ENCODE measurements at regions not wholly inside any gene's neighbourhood (a gene's known extent, or its start where the extent isn't known, plus 50 kb on each side); places are given as distances from the start of the nearest gene placed in this dataset.

GRCh38 chr5:91978221-91978882, 595.2 kb upstream of the ARRDC3 start:
- Histone ChIP-seq H3K27ac (no peak overlapping the region), H3K4me3 (no peak overlapping the region)
- TF ChIP-seq CTCF (IDR thresholded peaks at IDR 0.05): no peak
- no peak for DNase-seq (ENCODE audit: low spot score)

GRCh38 chr5:91977579-91977978, 594.5 kb upstream of the ARRDC3 start:
- Histone ChIP-seq H3K27ac (no peak overlapping the region), H3K4me3 (no peak overlapping the region)
- no peak for TF ChIP-seq CTCF (IDR thresholded peaks at IDR 0.05)
- DNase-seq (ENCODE audit: low spot score): no peak

GRCh38 chr5:91976451-91976850, 593.3 kb upstream of the ARRDC3 start:
- DNase-seq (ENCODE audit: low spot score): no peak
- Histone ChIP-seq H3K27ac (no peak overlapping the region), H3K4me3 (no peak overlapping the region)
- TF ChIP-seq CTCF (IDR thresholded peaks at IDR 0.05): no peak

GRCh38 chr5:91963166-91963565, 580.0 kb upstream of the ARRDC3 start:
- no peak overlapping the region for H3K4me3 ChIP-seq
- TF ChIP-seq CTCF (IDR thresholded peaks at IDR 0.05): no peak
- H3K27ac ChIP-seq: no peak overlapping the region
- no peak for DNase-seq (ENCODE audit: low spot score)

GRCh38 chr5:91957666-91958065, 574.5 kb upstream of the ARRDC3 start:
- no peak for DNase-seq (ENCODE audit: low spot score)
- no peak overlapping the region for H3K27ac ChIP-seq
- no peak for TF ChIP-seq CTCF (IDR thresholded peaks at IDR 0.05)
- H3K4me3 ChIP-seq: no peak overlapping the region

- DNase-seq (ENCODE audit: low spot score): no peak
- no peak overlapping the region for H3K27ac ChIP-seq
- no peak for TF ChIP-seq CTCF (IDR thresholded peaks at IDR 0.05)
- H3K4me3 ChIP-seq: no peak overlapping the region
Observed at GRCh38 chr5:91956738-91957137, 573.6 kb upstream of the ARRDC3 start.

- no peak for TF ChIP-seq CTCF (IDR thresholded peaks at IDR 0.05)
- H3K27ac ChIP-seq: no peak overlapping the region
- DNase-seq (ENCODE audit: low spot score): no peak
- no peak overlapping the region for H3K4me3 ChIP-seq
Observed at GRCh38 chr5:91955610-91956009, 572.5 kb upstream of the ARRDC3 start.
